HG02884 (cell line): ENCODE measurements at regions not wholly inside any gene's neighbourhood (a gene's known extent, or its start where the extent isn't known, plus 50 kb on each side); places are given as distances from the start of the nearest gene placed in this dataset.

Experiments used
- ATAC-seq: cut with Tn5 transposase; IDR thresholded peaks from one replicate; pipeline ENCODE4 v1.9.1; 2021; ENCODE audit warnings: mild to moderate bottlenecking, moderate library complexity; ENCODE audit not compliant: unreplicated experiment

DNA sequence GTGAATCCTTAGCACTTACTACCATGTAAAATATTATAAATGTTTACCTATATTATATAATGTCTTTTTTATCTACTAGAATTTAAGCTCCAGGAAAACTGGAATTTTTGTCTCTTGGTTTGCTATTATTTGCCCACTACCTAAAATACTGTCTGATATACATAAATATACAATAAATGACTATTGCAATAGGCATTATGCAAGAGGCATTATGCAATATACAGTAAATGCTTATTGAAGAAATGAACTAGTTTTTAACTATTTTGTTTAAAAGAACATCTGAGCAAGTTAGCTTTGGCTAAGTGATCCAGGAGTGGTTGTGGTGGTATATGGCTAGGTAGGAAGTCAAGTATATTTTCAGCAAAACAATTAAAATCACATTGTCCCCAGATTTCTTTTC lies 640.2 kb upstream of the PKN2 start:
- ATAC-seq = no peak

DNA sequence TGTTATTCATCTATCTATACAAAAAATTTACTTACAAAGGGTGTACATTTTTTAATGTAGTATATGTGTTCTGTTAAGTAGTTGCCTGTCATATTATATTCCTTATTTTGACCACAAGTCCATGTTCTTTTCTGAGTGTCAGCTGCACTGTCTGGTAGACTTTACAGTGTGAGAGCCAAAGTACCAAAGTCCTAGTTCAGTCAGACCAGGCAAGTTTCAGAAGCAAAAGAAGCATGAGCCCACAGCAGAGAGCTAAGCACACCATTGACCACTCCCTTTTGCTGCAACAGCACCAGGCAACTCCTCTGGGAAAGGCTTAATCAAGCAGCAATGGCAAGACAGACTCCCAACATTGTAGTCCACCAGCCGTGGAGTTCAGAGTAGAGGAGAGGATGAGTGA lies 631.9 kb upstream of the PKN2 start:
- no peak for ATAC-seq

DNA sequence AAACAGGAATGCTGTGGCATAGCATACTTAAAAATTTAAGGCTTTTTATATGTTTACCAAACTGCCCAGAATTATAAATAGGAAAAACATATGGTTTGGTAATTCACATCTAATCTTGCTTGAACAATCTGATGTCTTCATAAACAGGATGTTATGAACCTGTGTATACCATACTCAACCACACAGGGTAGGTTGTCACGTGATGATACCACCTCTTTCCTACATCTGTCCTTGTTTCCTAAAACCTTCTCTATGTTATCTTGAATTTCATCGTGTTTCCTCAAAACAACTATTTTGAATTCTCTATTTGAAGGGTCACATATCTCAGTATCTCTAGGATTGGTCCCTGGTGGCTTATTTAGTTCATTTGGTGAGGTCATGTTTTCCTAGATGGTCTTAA lies 631.0 kb upstream of the PKN2 start:
- ATAC-seq = no peak

DNA sequence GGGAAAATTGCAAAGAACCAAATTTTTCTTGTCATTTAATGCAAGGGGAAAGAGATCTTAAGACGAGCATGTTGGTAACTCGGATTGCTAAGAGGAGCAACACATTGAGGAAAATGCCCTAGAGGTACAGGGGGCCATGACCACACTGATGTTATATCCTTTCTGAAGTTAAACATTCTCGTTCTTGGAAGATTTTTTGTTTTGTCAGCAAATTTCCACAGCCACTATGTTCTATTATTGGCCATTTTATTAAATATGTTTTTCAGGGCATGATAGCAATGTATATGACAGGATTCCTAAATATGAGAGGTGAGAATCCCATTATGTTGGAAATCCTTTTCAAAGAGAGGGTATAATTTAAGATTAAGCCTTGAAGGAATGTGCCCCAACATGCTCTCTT lies 627.2 kb upstream of the PKN2 start:
- ATAC-seq = no peak

DNA sequence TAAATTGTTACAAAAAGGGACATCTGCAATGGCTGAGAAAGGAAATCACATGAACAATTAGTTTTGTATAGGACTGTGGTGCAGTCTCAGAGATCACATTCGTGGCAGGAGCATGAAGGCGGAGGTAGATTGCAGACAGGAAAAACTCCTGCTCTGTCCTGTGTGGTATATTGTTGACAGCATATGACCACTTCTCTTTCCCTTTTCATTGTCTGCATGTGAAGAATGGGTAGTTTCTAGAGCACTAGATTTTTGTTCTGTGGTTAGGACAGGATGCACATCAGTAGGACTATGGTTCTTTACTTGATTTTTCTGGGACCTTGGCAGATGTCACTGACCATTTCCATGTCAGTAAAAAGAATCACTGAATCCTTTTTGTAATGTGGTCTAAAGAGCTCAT lies 625.9 kb upstream of the PKN2 start:
- no peak for ATAC-seq

DNA sequence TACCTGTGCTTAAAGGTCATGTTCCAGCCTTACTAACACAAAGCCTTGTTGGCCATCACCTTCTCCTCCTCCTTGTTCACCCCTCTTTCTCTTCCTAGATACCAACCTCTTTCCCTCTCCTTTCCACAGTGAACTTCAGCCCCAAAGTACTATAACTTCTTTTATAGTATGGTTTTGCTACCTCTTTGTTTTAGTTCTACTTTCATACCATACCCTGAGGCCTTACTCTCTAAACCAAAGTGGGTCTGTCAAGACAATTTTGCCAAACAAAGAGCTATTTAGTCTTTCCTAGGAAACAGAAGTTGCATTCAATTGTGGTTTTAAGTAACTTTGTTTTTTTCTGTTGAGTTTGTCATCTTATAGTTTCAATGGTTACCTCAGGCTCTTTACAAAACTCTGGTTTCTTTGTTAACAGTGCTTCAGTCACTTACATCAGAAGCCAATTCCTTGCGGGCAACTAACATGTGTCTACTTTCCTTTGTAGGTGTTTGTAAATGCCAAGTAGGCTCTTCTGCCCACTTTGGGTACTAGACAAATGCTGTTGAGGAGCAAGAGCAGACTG lies 623.9 kb upstream of the PKN2 start:
- no peak for ATAC-seq

DNA sequence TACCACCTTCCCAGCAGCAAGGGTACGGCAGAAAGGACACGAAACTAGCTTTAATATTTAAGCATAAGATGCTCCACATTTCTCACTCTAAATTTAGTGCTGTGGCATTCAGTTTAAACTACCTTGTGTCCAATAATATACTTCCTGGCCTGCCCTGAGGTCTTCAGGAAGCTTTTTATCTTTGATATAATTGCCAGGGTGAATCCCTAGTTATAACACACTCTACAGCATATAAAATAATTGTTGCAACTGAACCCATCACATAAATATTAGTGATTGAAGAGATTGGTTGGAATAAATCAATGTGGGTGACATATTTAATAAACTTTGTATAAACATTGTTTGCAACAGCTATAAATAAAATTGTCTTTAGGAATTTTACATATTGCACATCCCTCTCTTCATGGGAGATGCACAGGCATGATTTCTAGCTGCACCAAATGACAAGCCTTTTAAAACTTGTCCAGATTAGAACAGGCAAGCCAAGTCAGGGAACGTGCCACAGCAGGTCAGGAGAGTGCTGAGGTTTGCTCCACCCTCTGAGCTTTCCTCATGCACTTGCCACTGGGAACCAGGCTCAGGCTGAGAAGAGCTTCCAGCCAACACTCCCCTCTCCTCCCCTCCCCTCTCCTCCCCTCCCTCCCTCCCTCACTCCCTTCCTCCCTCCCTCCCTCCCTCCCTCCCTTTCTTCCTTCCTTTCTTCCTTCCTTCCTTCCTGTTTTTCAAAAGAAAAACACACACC lies 623.2 kb upstream of the PKN2 start:
- ATAC-seq = no peak

DNA sequence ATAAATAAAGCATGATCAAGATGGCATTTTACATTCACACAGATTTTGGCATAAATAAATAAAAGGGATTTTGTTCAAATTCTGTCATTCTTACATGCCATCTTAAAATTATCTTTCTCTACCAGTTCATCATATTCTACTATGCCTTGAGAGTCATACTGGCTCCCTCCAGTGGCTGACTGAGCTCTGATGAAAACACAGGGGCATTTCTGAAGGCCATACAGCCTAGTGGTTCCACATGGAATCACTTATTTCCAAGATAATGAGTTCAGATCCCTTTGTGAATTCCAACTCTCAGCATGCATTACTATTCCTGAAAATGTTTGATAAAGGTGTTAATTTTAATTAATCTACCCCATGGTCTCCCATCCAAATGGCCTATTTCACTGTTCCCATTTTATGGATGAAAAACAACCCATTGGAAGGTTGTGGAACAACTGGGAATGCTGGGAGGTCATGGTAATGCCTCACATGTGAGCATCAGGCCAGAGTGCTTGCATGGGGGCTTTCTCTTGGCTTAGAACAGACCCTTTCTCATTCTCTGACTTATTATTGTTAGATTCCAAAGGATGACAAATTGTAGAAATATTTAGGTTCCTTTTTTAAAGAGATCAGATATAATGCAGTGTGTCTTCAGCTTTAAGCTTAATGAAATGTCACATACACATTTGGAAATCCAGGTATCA lies 622.4 kb upstream of the PKN2 start:
- peak; percentile 72 for ATAC-seq

DNA sequence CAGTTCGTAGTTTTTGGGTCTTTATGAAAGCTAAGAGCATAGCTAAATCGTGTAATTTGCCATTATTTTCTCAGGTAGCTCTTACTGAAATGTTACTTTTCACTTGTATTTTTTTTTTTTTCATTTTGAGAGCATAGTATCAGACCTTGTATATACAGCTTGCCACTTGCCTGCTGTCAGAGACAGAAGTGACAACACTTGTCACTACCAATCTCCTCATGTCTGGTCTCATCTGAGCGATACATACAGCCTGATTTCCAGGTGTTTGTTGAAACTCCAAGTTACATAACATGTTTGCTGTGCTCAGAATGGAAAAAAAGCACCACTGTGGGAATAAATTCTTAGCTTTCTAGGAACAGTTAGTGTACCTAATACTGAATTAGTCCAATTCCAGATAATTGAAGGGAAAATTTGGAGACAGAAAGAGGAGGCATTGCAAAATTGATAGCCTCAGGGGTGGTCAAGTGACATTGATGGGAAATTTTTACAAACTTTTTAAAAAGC lies 621.4 kb upstream of the PKN2 start:
- no peak for ATAC-seq

DNA sequence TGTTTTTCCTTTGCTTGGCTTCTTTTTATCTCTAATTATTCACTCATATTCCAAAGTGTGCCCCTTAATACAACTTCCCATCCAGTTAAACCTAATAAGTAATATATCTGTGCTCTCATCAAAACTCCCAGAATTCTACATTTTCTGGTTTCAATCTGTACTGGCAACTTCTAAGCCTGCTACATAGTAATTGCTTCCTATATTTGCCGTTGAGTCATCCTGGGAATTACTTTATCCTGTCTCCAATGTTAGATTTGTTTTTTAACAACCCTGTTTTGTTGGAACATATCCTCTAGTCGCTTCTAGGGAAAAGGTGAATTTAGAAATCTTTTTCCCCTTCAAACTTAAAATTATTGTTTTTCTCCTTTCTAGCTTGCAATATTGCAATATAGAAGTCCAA lies 620.5 kb upstream of the PKN2 start:
- ATAC-seq = no peak

DNA sequence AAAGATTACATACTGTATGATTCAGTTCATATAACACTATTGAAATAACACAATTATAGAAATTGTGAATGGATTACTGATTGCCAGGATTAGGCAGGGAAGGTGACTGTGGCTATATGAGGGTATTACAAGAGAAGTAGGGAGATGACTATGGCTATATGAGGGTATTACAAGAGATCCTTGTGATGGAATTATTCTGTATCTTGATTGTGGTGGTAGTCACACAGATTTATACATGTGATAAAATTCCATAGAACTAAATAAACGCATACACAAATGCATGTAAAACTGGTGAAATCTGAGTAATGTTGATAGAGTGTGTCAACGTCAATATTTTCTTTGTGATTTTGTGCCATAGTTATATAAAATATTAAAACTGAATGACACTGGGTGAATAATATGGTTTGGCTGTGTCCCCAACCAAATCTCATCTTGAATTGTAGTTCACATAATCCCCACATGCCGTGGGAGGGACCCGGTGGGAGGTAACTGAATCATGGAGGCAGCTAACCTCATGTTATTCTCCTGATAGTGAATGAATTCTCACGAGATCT lies 615.6 kb upstream of the PKN2 start:
- ATAC-seq = no peak

DNA sequence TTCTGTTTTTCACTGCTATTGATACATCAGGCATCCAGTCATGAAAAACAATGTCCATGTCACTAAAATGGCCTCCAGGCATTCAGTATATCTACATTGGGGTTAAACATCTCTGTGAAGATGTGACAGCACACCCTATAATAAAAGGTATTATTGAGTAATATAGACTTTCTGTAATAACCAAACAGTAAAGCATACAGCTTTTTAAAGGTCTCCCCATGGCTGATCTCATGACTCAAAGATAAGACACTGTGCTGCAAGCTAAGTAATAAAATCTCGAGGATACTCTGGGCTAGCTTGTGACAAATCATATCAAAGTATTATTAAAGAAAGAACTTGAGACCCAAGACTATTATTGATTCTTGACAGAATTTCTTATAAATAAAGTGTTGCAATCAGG lies 613.1 kb upstream of the PKN2 start:
- no peak for ATAC-seq

DNA sequence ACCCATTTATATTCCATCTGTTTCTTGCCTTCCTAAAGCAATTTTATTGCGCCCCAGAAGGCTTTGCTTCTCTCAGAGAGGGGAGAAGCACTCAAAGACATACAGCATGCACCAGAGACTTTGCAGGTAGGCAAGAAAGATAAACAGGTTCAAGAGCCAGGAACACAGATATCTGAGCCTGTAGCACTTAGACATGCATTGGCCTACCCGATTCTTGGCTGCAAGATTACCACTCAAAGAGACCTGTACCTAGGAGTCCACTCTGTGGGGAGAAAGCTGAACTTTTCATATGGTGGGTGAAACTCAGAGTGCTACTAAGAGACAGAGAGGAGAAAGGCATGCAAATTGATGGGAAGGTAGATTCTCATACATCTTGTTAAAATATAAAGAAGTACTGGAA lies 609.4 kb upstream of the PKN2 start:
- no peak for ATAC-seq

DNA sequence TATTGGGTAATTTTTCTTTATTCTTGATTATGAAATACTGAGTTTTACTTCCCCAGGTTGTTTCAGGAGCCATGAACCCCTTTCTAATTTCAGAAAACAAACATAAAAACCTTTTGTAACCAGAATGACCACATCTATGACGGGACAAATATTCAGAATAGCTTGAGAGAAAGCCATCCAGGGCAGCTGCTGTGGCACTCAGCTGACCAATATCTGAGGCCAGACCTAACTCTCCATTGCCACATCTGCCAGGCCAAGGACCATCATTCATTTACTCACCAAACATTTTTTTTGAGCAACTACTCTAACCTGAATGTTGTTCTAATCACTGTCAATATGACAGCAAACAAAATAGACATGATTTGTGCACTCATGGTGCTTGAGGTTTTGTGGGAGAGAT lies 608.3 kb upstream of the PKN2 start:
- ATAC-seq = no peak

DNA sequence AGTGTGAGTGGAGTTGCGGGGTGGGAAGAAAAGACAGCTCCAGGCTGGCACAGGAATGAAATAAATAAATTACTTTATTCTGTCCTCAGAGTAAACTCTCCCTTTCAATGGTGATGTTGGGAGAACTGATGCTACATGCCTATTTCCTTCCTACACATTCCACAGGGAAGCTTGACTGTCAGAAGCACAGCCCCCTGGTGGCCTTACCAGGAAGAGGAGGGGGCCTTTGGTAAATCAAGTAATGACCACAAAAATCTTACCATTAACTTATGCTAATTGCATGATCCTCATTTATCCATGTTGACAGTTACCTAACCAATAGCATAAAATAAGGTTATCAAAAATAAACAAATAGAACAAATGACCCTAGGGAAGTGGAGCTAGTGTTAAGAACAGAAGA lies 605.0 kb upstream of the PKN2 start:
- no peak for ATAC-seq

DNA sequence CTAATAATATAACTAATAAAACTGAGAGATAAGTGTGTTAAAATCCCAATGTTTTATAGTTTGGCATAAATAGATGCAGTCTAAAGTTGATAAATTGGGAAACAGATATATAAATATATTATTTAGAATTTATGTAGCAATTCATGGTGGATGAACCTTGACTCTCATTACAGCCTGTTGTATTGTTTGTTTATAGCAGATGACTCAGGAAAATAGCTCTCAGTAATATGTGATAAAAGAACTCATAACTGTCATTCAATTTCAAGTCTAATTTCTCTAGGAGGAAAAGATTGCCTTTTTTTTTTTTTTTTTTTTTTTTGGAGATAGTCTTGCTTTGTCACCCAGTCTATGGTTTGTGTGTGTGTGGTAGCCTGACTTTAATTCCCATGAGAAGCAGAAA lies 603.2 kb upstream of the PKN2 start:
- no peak for ATAC-seq

DNA sequence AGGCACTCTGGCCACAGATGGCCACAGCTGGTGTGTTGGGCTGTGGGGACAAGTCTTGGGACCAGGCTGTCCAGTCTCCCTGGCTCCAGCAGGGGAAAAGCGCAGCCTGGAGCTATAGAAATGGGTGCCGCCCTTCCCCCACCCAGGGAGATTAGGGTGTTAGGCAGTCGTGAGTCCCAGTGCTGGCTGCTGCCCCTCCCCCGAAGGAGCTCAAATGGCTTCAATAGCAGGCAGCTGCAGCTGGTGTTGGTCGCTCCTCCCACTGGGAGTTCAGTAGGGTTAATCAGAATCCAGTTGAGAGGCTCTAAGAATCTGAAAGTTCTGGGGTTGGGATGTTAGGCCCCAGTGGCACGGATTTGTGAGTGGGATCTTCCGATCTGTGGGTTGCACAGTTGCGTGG lies 595.6 kb upstream of the PKN2 start:
- ATAC-seq = no peak

DNA sequence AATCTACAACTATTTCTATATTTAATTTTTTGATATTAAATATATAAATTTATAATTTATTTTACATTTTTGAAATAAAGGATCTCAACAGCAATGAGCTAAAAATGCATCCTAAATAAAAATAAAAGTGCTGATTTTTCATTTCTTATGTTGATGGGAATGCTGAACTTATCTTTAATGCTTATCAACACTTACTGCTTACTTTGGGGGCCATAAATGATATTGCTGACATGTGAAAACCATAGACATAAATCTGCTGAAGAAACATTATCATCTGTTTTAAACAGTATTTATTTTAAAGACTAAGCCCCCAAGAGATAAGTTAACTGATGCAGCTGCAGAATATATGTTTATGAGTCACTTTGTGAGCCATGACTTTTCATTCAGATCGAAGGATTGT lies 594.1 kb upstream of the PKN2 start:
- no peak for ATAC-seq

DNA sequence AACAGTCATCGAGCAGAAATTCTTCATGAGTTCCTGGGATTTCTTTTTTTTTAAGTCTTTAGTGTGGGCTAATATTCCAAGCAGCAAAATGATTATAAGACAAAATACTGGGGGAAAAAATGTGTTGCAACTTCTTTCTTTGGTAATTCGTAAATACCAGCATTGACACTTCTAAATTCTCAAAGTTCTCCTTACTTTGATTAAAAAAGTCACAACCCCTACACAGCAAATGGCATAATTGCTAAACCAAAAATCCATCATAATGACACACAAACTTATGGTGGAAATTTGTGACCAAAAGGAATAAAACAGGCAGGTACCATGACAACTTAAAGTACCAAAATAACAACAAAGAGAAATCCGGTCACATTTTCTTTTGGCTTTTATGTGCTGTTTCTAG lies 585.2 kb upstream of the PKN2 start:
- ATAC-seq = no peak

DNA sequence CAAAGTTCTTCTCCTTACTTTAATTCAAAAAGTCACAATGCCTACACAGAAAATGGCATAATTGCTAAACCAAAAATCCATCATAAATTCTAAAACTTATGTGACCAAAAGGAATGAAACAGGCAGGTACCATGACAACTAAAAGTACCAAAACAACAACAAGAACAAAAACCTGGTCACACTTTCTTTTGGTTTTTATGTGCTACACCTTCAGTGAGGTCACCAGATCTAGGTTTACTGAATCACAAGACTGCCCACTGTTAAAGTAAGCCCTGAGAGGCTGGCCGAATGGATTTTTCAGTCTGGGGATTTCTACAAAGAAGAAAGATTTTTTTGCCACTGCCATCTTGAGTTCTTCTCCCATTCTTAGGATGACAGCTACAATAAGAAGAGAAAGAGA lies 583.0 kb upstream of the PKN2 start:
- no peak for ATAC-seq

DNA sequence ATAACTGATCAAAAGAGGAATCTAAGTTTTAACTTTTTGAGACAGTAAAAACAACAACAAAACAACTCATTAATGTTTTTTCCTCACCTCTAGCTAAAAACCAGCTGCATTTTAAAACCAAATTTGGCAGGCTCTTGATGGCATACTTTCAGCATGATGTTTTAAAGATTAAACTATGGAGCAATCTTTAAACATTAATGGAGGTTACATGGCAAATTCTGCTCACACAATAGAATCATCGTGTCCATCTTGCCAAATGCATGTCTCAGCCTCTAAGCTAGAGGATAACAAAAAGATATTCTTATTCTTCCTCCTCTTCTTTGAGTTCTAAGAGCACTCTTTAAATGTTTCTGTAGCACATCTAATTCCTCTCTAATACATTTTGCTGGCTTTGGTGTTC lies 579.8 kb upstream of the PKN2 start:
- no peak for ATAC-seq

DNA sequence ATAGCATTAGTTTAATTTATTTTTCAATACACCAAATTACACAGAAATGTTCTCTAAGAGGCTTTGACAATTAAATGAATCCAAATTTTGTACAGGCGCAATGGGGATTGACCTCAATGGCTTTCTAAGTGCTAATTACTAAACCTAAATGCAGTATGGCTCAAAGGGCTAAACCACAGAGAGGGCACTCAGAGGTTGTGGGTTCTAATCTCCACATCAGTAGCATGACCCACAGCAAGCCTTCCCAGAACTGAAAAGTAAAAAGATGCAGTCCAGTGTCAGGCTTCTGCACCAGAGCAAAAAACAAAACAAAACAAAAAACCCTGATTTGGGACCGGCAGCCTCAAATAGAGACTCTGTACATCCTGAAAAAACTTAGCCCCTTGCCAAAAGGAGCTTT lies 579.2 kb upstream of the PKN2 start:
- ATAC-seq = no peak
